Gastroesophageal sphincter (tissue), 4 donors: ENCODE measurements at regions not wholly inside any gene's neighbourhood (a gene's known extent, or its start where the extent isn't known, plus 50 kb on each side); places are given as distances from the start of the nearest gene placed in this dataset.

Experiments
- ATAC-seq: fragments of 150-250 bp; one replicate; pipeline ENCODE4 v1.9.1; 2016; ENCODE audit warnings: mild to moderate bottlenecking, moderate library complexity
- H3K27ac ChIP-seq, 4 donors: fragments of 200-600 bp; sonication (generic) in 3 of 4; 1 replicate in 3 of 4; 2 replicates in 1 of 4; pipeline ENCODE4 v1.5.1; 2016 to 2019
- H3K27me3 ChIP-seq: fragments of 200-600 bp; sonication (generic); one replicate; pipeline ENCODE4 v1.5.1; 2019
- H3K36me3 ChIP-seq, 2 donors: fragments of 200-600 bp; sonication (generic); one replicate each; pipeline ENCODE4 v1.5.1; 2019; ENCODE audit warnings: control low read depth in 1 of 2
- H3K4me1 ChIP-seq, 3 donors: fragments of 200-600 bp; sonication (generic); 1 replicate in 2 of 3; 2 replicates in 1 of 3; pipeline ENCODE4 v1.5.1; 2016 to 2019; ENCODE audit warnings: control low read depth in 2 of 3
- H3K4me3 ChIP-seq, 2 donors: fragments of 200-600 bp; sonication (generic); one replicate each; pipeline ENCODE4 v1.5.1; 2019; ENCODE audit warnings: mild to moderate bottlenecking in 1 of 2, moderate library complexity in 1 of 2
- H3K9me3 ChIP-seq, 3 donors: fragments of 200-600 bp; sonication (generic); one replicate each; pipeline ENCODE4 v1.5.1; 2017 to 2019; ENCODE audit warnings: control low read depth in 2 of 3
- EP300 ChIP-seq: sonication (generic); formaldehyde crosslinking; IDR thresholded peaks from one replicate; pipeline ENCODE4 v1.6.1; 2017; ENCODE audit warnings: antibody characterized with exemption, mild to moderate bottlenecking
- POLR2A ChIP-seq, 2 donors: fragments of 450-650 bp; IDR thresholded peaks; one replicate each; pipeline ENCODE4 v1.6.1; 2017; ENCODE audit warnings: antibody characterized with exemption in 2 of 2, mild to moderate bottlenecking in 2 of 2, moderate library complexity in 1 of 2
- POLR2AphosphoS5 ChIP-seq: sonication (generic); formaldehyde crosslinking; IDR thresholded peaks from one replicate; pipeline ENCODE4 v1.6.1; 2017; ENCODE audit warnings: antibody characterized with exemption
- WGBS, 2 donors: methylation state at CpG; one replicate each; pipeline ENCODE4 v1.1.5; 2018; ENCODE audit warnings: low coverage in 1 of 2; 5-methylcytosine and 5-hydroxymethylcytosine counted together
- TF ChIP-seq, protein P1 (sequence below), 4 experiments: fragments of 200-600 bp in 2 of 4; fragments of 450-650 bp in 2 of 4; sonication (generic) in 1 of 4; IDR thresholded peaks; one replicate each; pipeline ENCODE4 v1.5.1; 2017 to 2019; ENCODE audit warnings: antibody characterized with exemption in 4 of 4, mild to moderate bottlenecking in 2 of 4, moderate library complexity in 2 of 4

GRCh38 chr6:22433745-22434144 lies 135.6 kb upstream of the HDGFL1 start:
- TF ChIP-seq EP300 = no peak
- no peak for ATAC-seq
- 93 to 100% methylated on average over 2 to 5 of the region's 6 CpGs for WGBS, 2 donors

GRCh38 chr6:22435151-22435550 lies 134.2 kb upstream of the HDGFL1 start:
- 86 to 100% methylated on average over 1 to 4 of the region's 4 CpGs for WGBS, 2 donors
- Histone ChIP-seq H3K27ac (no peak overlapping the region), H3K4me3 (no peak overlapping the region), H3K36me3 (no peaks in the 10 kb centered on the region), H3K9me3 (no peaks in the 10 kb centered on the region), H3K27me3 (no peaks in the 10 kb centered on the region), H3K4me1 (no peaks in the 10 kb centered on the region)
- no peak for TF ChIP-seq EP300
- TF ChIP-seq POLR2AphosphoS5 = no peak
- no peak for TF ChIP-seq POLR2A (IDR thresholded peaks at IDR 0.05)
- TF ChIP-seq, protein P1, sequence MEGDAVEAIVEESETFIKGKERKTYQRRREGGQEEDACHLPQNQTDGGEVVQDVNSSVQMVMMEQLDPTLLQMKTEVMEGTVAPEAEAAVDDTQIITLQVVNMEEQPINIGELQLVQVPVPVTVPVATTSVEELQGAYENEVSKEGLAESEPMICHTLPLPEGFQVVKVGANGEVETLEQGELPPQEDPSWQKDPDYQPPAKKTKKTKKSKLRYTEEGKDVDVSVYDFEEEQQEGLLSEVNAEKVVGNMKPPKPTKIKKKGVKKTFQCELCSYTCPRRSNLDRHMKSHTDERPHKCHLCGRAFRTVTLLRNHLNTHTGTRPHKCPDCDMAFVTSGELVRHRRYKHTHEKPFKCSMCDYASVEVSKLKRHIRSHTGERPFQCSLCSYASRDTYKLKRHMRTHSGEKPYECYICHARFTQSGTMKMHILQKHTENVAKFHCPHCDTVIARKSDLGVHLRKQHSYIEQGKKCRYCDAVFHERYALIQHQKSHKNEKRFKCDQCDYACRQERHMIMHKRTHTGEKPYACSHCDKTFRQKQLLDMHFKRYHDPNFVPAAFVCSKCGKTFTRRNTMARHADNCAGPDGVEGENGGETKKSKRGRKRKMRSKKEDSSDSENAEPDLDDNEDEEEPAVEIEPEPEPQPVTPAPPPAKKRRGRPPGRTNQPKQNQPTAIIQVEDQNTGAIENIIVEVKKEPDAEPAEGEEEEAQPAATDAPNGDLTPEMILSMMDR (IDR thresholded peaks at IDR 0.05) = no peak
- no peak for ATAC-seq

More at GRCh38 chr6:22433745-22434144, 135.6 kb upstream of the HDGFL1 start:
- H3K4me1 ChIP-seq = no peaks in the 10 kb centered on the region
- H3K27ac ChIP-seq = no peak overlapping the region
- no peaks in the 10 kb centered on the region for H3K36me3 ChIP-seq
- no peaks in the 10 kb centered on the region for H3K9me3 ChIP-seq
- H3K4me3 ChIP-seq = no peak overlapping the region
- H3K27me3 ChIP-seq = no peaks in the 10 kb centered on the region

- no peaks in the 10 kb centered on the region for H3K9me3 ChIP-seq
- H3K36me3 ChIP-seq = no peaks in the 10 kb centered on the region
- 89 to 97% methylated on average over 2 of the region's 2 CpGs for WGBS, 2 donors
- no peaks in the 10 kb centered on the region for H3K4me1 ChIP-seq
- TF ChIP-seq, protein P1 (IDR thresholded peaks at IDR 0.05) = no peak
- TF ChIP-seq EP300 (no peak), POLR2A (IDR thresholded peaks at IDR 0.05) (no peak), POLR2AphosphoS5 (no peak)
- ATAC-seq = no peak
- no peak overlapping the region for H3K27ac ChIP-seq
- no peaks in the 10 kb centered on the region for H3K27me3 ChIP-seq
- no peak overlapping the region for H3K4me3 ChIP-seq
These were observed 133.2 kb upstream of the HDGFL1 start for GRCh38 chr6:22436134-22436533.

GRCh38 chr6:22437665-22438064 lies 131.7 kb upstream of the HDGFL1 start:
- H3K27me3 ChIP-seq = no peaks in the 10 kb centered on the region
- WGBS, 2 donors = 100% methylated on average over 1 of the region's 1 CpG
- no peaks in the 10 kb centered on the region for H3K9me3 ChIP-seq
- no peaks in the 10 kb centered on the region for H3K4me1 ChIP-seq
- no peak overlapping the region for H3K27ac ChIP-seq
- no peak for ATAC-seq
- H3K36me3 ChIP-seq = no peaks in the 10 kb centered on the region
- no peak for TF ChIP-seq EP300
- TF ChIP-seq POLR2AphosphoS5 = no peak
- H3K4me3 ChIP-seq = no peak overlapping the region

DNA sequence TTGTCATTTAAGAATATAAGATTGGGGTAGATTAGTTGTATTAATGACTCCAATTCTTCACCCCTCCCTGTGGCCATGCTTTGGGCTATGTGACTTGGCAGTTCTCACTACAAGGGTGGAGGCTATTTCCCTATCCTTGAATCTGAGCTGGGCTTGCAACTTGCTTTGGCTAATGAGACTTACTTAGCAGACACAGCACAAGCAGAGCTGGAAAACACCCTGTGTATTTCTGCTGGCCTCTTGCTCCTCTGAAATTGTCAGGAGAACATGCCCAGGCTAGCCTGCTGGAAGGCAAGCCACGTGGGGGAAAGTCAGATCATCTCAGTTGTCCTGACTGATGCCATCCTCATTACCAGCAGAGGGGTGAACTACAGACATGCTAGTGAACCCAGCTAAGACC lies 126.5 kb upstream of the HDGFL1 start:
- Histone ChIP-seq H3K9me3 (no peaks in the 10 kb centered on the region), H3K4me3 (no peak overlapping the region), H3K4me1 (peaks cover 0 to 20% (median 0%) of the 10 kb centered on the region in 3 donors), H3K27me3 (no peaks in the 10 kb centered on the region), H3K36me3 (no peaks in the 10 kb centered on the region), H3K27ac (no peak overlapping the region)
- TF ChIP-seq, protein P1 (IDR thresholded peaks at IDR 0.05) = no peak
- no peak for TF ChIP-seq EP300
- TF ChIP-seq POLR2A (IDR thresholded peaks at IDR 0.05) = no peak
- TF ChIP-seq POLR2AphosphoS5 = no peak
- peak; percentile 25 for ATAC-seq
- WGBS, 2 donors = 80% methylated on average over 1 of the region's 1 CpG; no CpG with 5 or more reads in 1 of the 2 donors

- Histone ChIP-seq H3K27me3 (no peaks in the 10 kb centered on the region), H3K27ac (no peak overlapping the region), H3K4me3 (no peak overlapping the region), H3K36me3 (no peaks in the 10 kb centered on the region), H3K9me3 (no peaks in the 10 kb centered on the region), H3K4me1 (peaks cover 0 to 21% (median 0%) of the 10 kb centered on the region in 3 donors)
- 39 to 47% methylated on average over 3 of the region's 3 CpGs for WGBS, 2 donors
- no peak for ATAC-seq
- TF ChIP-seq EP300 = no peak
- TF ChIP-seq, protein P1 (IDR thresholded peaks at IDR 0.05) = no peak
- TF ChIP-seq POLR2AphosphoS5 = no peak
- no peak for TF ChIP-seq POLR2A (IDR thresholded peaks at IDR 0.05)
These were observed 125.0 kb upstream of the HDGFL1 start for GRCh38 chr6:22444330-22444729.
